ENCODE measurements at regions not wholly inside any gene's neighbourhood (a gene's known extent, or its start where the extent isn't known, plus 50 kb on each side); places are given as distances from the start of the nearest gene placed in this dataset.
"Not testable (repeated sequence)": the region's sequence is repeated elsewhere in the genome, so short reads cannot be mapped to it uniquely, and the experiment has no call there.

- no peak overlapping the region for H3K27ac ChIP-seq
- TF ChIP-seq ZFX (IDR thresholded peaks at IDR 0.05), result no peak
- no peak for TF ChIP-seq CTCF (conservative IDR thresholded peaks at IDR 0.05)
Measured at GRCh38 chr16:76875898-76876297, 315.1 kb upstream of the MON1B start.

GRCh38 chr16:76879420-76879819, 311.6 kb upstream of the MON1B start:
- H3K27ac ChIP-seq, result no peak overlapping the region
- no peak for TF ChIP-seq CTCF (conservative IDR thresholded peaks at IDR 0.05)
- no peak for TF ChIP-seq ZFX (IDR thresholded peaks at IDR 0.05)

GRCh38 chr16:76880523-76880922, 310.5 kb upstream of the MON1B start:
- not testable (repeated sequence) for H3K27ac ChIP-seq

GRCh38 chr16:76882105-76882504, 308.9 kb upstream of the MON1B start:
- H3K27ac ChIP-seq, result no peak overlapping the region
- TF ChIP-seq ZFX (IDR thresholded peaks at IDR 0.05), result no peak
- TF ChIP-seq CTCF (conservative IDR thresholded peaks at IDR 0.05), result peak; percentile 59

- TF ChIP-seq ZFX (IDR thresholded peaks at IDR 0.05) (no peak), CTCF (conservative IDR thresholded peaks at IDR 0.05) (no peak)
- H3K27ac ChIP-seq, result no peak overlapping the region
Measured at GRCh38 chr16:76883076-76883475, 307.9 kb upstream of the MON1B start.

- TF ChIP-seq ZFX (IDR thresholded peaks at IDR 0.05) (no peak), CTCF (conservative IDR thresholded peaks at IDR 0.05) (no peak)
- H3K27ac ChIP-seq, result no peak overlapping the region
Measured at GRCh38 chr16:76885776-76886537, 305.0 kb upstream of the MON1B start.

- no peak overlapping the region for H3K27ac ChIP-seq
- no peak for TF ChIP-seq CTCF (conservative IDR thresholded peaks at IDR 0.05)
- TF ChIP-seq ZFX (IDR thresholded peaks at IDR 0.05), result no peak
Measured at GRCh38 chr16:76897816-76898215, 293.2 kb upstream of the MON1B start.

- no peak for TF ChIP-seq CTCF (conservative IDR thresholded peaks at IDR 0.05)
- no peak overlapping the region for H3K27ac ChIP-seq
Measured at GRCh38 chr16:76899767-76900166, 291.2 kb upstream of the MON1B start.
